GM18858 (cell line): ENCODE measurements at regions not wholly inside any gene's neighbourhood (a gene's known extent, or its start where the extent isn't known, plus 50 kb on each side); places are given as distances from the start of the nearest gene placed in this dataset.
"Not testable (repeated sequence)": the region's sequence is repeated elsewhere in the genome, so short reads cannot be mapped to it uniquely, and the experiment has no call there.

Experiments
- ATAC-seq: cut with Tn5 transposase; IDR thresholded peaks from one replicate; pipeline ENCODE4 v1.9.1; 2021; ENCODE audit not compliant: unreplicated experiment

DNA sequence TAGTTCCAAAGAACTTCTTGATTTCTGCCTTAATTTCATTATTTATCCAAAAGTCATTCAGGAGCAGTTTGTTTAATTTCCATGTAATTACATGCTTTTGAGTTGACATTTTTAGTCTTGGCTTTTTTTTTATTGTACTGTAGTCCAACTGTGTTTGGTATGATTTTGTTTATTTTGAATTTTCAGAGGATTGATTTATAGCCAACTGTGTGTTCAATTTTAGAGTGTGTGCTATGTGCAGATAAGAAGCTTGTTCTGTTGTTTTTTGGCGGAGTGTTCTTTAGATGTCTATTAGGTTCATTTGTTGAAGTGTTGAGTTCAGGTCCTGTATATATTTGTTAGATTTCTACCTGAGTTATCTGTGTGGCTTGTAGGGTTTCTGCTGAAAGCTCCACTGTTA is 533.6 kb downstream of the TRAM1L1 start:
- ATAC-seq, result no peak

DNA sequence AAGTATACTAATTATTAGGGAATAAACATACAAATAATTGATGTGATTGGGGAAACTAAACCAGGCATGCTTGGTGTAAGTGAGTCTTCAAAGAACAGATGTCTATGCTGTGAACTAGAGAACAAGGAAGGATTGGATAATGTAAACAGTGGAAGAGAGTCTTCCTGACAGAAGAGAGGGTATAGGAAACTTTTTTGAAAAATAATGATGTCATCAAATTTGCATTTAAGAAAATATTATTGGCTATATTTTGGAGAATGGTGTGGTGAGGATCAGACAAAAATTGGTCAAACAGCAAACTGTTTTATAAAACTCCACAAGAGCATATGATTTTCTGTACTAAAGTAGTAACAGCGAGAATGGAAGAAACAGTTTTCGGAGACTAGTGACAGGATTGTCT is 537.7 kb downstream of the TRAM1L1 start:
- ATAC-seq, result no peak

DNA sequence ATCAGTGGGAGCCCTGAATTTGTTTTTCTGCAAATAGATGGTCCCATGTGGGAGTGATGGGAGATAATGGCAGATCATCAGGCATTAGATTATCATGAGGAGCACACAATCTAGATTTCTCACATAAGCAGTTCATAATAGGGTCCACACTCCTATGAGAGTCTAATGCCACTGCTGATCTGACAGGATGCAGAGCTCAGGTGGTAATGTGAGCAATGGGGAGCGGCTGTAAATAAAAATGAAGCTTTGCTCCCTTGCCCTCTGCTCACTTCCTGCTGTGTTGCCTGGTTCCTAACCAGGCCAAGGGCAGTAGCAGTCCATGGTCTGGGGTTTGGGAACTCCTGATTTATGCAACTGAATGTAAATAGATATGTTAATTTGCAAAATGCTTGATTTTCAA is 538.6 kb downstream of the TRAM1L1 start:
- no peak for ATAC-seq

DNA sequence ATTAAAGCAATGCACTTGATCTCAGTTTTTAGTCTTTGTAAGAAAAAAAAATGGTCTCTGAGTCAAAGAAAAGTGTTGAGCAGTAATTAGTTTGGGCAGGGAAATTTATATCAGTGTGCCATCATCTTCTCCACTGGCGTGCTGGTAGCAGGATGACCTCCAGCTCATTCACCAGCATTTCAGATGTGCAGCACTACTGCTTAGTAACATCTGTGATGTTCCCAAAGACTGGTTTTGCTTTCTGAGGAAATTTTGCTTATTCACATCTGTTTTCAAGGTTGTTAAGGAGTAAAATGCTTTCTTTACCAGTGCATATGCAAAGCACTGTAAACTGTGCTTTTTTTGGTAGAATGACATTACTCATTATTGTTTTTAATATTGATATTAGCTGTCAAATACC is 540.4 kb downstream of the TRAM1L1 start:
- ATAC-seq, result no peak

DNA sequence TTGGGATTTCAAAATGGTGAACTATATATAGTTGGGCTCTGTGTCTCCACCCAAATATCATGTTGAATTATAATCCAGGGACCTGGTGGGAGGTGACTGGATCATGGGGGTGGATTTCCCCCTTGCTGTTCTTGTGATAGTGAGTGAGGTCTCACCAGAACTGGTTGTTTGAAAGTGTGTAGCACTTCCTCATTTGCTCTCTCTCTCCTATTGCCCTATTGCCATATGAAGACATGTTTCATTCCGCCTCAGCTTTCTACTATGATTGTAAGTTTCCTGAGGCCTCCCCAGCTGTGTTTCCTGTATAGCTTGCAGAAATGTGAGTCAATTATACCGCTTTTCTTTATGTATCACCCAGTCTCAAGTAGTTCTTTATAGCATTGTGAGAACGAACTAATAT is 545.6 kb downstream of the TRAM1L1 start:
- no peak for ATAC-seq

DNA sequence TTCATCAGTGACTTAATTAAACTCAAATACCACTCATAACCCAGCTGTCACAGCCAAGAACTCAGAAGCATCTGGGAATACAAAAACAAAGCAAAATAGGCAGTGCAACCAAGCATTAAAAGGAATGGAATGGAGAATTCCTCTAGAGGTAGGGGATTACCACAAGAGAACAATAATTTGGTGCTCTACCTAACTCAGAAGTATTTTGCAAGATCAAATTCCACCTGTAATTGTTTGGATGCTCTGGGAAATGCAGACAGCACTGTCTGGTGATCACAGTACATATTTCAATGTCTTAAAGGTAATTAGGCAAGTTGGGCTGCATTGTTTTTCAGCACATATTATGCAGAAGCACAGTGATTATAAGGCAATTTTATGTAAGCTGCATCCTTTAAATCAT is 547.5 kb downstream of the TRAM1L1 start:
- ATAC-seq, result no peak

DNA sequence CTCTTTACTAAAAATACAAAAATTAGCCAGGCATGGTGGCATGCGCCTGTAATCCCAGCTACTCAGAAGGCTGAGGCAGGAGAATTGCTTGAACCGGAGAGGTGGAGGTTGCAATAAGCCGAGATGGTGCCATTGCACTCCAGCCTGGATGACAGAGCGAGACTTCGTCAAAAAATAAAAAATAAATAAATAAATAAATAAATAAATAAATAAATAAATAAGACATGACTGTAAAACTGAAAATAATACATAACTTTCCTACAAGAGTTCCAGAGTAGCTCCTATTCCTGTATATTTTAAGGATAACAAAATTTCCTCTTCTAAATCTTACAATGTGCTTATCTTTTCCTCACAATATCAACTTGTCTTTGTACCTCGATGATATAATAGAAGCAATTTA is 549.4 kb downstream of the TRAM1L1 start:
- not testable (repeated sequence) for ATAC-seq

DNA sequence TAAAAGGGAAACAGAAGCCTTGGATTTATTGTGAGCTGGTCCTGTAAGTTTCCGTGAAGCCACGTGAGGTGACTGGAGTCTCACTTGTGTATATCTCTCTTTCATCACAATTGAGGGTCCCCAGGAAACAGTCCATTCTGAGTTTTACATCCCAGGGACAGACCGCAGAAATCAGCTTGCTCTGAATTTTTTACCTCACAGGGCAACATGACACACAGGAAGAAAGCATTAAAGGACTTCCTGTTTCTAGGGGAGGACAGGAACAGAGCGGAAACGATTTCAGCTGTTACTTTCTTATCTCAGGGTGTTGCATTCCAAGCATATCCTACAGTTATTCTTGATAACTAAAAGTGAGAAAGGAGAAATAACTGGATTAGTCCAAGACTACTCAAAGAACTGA is 553.5 kb downstream of the TRAM1L1 start:
- no peak for ATAC-seq

DNA sequence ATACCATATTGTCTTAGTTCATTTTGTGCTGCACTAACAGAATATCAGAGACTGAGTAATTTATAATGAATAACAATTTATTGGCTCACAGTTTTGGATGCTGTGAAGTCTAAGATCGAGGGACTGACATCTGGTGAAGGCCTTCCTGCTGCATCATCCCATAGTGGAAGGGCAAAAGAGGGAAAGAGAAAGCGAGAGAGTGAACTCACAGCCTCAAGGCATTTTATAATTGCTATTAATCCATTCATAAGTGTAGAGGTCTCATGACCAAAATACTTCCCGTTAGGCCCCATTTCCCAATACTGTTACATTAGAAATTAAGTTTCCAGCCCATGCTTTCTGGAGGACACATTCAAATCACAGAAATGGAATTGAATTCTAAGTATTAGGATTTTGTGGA is 554.4 kb downstream of the TRAM1L1 start:
- ATAC-seq, result no peak

DNA sequence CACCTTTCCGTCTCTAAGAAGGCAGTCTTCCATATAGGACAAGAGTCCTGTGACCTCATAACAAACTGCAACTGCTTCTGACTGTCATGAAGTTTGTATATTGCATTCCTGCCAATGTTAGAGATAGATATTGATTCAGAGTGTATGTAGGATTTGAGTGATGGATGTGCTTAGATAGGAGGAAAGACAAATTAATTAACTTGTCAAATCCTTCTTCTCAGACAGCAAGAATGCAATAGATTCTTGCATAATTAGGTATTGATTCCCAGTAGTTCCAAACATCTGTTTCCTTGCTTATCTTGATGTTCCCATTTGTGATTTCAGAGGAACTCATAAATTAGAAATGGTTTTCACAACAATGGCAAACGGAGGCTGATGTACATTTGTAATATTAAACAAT is 555.3 kb downstream of the TRAM1L1 start:
- no peak for ATAC-seq

DNA sequence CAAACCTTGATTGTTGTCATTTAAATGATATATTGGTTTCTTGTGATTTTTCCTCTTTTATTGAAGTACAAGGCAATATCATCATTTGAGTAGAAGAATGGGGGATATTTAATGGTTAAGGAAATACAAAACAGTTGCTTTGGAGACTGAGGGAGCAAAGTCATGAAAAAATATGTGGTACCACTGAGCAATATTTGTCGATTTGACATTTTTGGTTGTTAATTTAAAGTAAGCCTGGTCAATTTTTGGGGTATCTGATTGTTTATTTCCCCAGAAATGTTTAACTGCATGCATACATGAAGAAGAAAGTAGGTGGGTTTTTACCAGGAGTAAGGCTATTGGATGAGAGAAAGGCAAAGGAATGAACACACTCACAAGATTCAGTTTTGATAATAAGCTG is 556.2 kb downstream of the TRAM1L1 start:
- ATAC-seq, result no peak

DNA sequence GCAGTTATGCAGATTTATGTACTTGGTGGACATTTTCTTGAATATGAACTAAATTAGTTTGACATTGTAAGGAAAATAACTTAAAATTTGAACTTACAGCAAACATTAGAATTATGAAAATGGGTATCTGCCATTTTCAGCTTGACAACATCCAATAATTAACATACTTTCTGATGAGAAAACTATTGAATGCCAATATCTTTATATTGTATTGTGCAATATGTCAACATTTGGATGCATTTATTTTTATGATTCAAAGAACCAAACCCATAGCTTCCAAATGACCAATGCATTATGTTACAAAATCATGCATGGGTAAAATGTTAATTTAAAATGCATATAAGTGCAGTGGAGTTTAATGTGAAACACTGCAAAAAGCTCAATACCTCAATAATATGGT is 562.5 kb downstream of the TRAM1L1 start:
- no peak for ATAC-seq

DNA sequence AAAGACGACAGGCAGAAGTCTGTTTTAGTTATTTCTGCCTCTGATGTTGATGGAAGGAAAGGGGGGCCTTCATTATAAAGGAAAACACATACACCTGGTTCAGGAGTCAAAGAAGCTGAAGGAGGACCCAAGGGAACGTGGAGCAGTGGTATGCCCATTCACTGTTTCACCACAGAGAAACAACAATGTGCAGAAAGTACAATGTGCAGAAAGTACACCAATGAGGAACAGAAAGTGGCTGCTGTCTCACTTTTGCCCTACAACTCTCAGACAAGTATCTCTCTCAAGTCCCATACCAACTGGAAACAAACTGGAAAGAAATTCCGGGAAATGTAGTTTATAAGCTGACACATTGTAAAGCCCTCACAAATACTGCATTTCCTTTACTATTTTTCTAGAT is 564.5 kb downstream of the TRAM1L1 start:
- ATAC-seq, result no peak

DNA sequence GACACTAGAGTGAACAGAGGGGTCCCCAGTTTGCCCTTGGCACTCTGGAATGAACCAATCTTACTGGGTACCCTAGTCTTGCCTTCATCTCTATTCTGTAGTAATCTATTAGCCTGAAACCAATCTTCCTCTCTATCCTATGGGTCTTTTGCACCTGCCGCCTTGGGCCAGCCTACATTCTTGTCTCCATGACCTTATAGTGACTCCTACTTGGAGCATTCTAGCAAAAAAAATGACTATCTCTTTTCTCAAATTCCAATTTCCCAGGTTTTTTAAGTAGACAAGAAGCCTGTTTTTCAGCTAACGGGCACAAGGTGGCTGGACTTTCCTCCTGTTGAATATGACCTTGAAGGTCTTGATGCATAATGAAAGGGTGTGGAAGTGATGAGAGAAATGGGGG is 568.7 kb downstream of the TRAM1L1 start:
- no peak for ATAC-seq

DNA sequence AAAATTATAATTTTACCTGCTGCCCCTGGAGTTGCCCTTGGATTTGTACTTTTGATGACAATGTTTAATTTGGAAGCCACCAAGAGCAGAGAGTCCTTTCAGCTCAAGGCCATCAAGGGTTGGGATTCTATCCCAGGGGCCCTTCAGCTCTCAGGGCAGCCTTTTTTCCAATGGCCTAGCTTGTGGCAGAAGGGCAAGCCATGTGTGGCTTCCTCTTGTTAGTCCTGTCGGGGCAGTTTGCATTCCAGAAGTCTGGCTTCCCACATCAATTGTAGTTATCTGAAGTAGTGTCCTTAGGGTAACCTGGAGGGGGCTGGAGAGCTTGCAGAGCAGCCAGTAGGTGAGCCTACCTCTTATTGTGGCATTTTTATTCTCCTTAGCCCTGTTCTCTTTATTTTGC is 569.4 kb downstream of the TRAM1L1 start:
- no peak for ATAC-seq

DNA sequence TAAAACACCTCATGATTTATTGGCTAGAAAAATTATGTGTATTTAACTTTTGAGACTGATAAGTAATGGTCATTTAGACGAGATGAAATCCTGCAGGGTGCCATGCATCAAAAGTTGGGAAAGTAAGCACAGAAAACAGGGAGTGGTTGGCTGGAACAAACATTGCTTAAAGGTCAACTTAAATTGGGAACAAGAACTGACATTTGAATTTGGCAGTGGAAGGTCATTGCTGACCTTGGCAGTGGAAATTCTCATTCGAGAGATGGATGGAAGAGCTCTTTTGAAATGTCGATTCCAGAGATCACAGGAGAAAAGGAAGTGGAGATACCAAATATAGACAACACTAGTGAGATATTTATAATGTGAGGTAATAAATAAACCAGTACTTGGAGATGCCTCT is 572.8 kb downstream of the TRAM1L1 start:
- ATAC-seq, result no peak

DNA sequence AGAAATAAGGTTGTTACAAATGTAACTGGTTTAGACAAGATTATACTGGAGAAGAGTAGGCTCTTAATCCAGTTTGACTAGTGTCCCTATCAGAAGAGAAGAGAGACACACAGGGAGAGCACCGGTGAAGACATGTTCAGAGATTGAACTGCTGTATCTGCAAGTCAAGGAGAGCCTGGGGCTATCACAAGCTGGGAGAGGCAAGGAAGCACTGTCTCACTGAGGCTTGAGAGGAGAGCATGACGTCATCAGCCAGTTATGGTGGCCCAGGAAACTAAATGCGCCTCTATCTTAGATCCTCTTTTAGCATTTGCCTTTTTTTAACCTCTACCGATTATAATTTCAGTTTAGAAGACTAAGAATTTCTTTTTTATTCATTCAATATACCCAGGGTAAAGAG is 583.4 kb downstream of the TRAM1L1 start:
- ATAC-seq, result no peak

DNA sequence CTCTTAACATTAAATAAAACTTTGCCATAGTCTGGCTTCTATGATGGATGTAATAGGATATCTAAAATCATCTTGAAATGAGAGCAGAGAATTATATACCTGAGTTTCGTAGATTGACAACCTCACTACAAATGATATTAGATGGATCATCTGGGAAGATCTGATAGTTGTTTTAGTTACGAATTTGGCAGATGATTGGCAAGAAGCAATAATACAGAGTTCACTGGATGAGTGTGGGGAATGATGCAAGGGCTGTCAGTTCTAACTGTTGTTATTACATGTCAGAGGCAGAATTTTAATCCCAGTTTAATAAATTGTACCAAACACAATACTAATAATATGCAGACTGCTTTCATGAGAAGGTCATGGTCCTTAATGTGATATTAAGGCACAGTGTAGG is 585.2 kb downstream of the TRAM1L1 start:
- ATAC-seq, result no peak

DNA sequence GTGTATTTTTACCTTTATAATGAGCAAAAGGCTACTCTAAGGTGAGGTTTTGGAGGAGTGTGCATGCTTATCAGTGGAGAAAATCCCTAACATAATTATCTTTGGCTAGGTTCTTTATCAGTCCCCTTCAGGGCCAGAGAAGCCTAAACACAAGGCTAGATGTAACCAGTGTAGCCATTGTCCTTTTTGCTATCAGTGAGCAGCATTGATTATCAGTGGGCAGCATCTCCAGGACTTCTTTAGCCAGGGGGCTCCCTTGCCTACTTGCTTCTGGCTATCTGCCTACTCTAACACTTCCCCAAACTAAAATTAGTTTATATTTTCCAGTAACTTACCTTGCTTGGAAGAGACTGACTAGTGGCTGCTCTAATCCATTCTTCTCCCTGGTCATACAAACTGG is 595.6 kb downstream of the TRAM1L1 start:
- no peak for ATAC-seq

DNA sequence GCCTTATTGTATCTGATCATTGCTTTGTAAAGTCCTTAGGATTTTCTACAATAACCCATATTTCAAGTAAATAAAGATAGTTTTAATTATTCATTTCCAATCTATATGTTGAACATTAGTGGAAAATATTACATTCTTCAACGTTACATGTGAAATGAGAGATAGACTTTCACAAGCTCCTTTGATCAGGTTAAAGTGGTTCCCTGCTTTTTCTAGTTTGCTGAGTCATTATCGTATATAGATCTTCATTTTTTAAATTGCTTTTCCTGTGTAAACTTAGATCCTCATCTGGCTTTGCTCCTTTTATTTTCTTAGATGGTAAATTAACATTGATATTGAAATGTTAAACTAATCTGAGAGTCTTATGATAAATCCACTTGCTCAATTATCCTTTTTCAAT is 599.0 kb downstream of the TRAM1L1 start:
- ATAC-seq, result no peak

DNA sequence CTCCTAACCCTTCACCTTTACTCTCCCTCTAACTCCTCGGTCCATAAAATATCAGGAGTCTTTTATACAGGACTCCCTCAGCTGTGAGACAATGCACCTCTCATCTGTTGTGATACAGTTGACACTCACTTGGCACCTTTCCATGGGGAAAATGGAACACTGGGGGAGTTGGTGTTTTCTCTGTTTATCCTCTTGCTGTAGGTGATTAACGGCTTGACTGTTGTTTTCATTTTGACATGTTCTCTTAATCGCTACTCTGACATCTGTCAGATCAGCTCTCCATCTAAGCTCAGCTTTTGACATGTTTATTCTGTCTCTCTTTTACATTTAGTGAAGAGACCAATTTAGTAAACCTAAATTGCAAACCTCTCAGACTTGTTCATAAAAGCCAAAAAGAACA is 604.8 kb downstream of the TRAM1L1 start:
- no peak for ATAC-seq

DNA sequence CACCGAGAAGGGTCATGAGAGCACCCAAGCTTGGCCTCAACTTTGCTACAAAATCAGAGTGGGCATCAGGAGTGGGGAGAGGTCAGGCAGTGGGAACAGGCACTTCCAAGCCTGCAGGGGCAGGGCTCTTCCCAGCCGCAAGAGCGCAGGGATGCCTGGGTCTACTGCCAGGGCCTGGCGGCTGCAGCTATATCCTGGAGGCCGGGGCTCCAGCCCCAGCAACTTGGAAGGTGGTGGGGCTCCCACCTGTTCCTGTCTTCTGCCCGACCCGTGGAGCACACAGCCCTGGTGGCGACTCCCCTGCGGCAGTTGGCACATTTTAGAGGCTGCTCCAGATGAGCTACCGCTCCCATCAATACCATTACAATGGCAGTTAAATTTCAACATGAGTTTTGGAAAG is 607.0 kb downstream of the TRAM1L1 start:
- ATAC-seq, result no peak

DNA sequence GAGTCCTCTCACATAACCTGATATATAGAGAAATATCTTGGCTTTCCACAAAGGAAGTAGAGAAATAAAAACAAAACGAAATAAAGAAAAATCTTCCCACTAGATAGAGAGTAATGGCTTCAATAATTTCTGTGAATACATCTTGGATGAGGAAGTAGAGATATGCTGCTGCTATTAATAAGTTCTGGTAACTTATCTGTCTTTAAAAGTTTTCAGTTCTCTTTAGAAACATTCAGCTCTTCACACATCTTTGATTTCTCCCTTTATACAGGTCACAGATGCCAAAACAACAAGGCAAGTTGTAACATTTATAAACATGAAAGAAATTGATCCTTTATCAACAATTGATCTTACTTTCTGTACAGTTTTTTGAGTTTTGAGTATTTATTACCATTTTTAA is 615.8 kb downstream of the TRAM1L1 start:
- ATAC-seq, result peak; percentile 86

DNA sequence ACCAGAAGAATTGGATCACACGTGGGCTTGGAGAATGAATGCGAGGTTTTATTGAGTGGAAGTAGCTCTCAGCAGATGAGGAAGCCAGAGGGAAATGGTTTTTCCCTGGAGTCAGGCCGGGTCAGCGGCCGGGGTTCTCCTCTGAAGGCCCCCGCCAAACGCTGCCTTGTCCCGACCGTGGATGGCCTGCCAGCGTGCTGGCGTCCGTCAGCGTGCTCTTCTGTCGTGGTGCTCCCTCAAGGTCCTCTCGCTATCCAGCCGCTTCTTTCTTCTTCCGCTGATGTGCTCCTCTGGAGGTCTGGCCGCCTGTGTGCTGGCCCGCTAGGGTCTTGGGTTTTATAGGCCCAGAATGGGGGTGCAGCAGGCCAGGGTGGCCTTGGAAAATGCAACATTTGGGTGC is 632.2 kb downstream of the TRAM1L1 start:
- ATAC-seq, result no peak
